Mammary epithelial cell (primary cell): ENCODE measurements at regions not wholly inside any gene's neighbourhood (a gene's known extent, or its start where the extent isn't known, plus 50 kb on each side); places are given as distances from the start of the nearest gene placed in this dataset.

Source experiments
- CTCF ChIP-seq, 2 donors: IDR thresholded peaks in 1 of 2; conservative IDR thresholded peaks in 1 of 2; 2 replicates each; pipeline ENCODE4 v1.5.1; 2011 to 2012; ENCODE audit warnings: inconsistent platforms in 2 of 2, low read length in 2 of 2, mild to moderate bottlenecking in 2 of 2, control low read depth in 1 of 2, low read depth in 1 of 2; ENCODE audit not compliant: insufficient read depth in 1 of 2; ENCODE audit errors: extremely low read depth in 1 of 2
- EZH2 ChIP-seq: IDR thresholded peaks from 2 replicates; pipeline ENCODE4 v1.6.1; 2012; ENCODE audit warnings: low read length, inconsistent platforms, borderline replicate concordance

- no peak for TF ChIP-seq CTCF (conservative IDR thresholded peaks at IDR 0.05 in 1 of 2, IDR thresholded peaks at IDR 0.05 in 1 of 2; ENCODE audit: extremely low read depth in 1 of 2, insufficient read depth in 1 of 2, low read depth in 1 of 2, low read length in 2 of 2)
- TF ChIP-seq EZH2, result no peak
Observed at GRCh38 chr3:184647405-184647936, 64.4 kb downstream of the MAGEF1 start.
